ENCODE measurements at regions not wholly inside any gene's neighbourhood (a gene's known extent, or its start where the extent isn't known, plus 50 kb on each side); places are given as distances from the start of the nearest gene placed in this dataset.

- H3K27ac ChIP-seq: no peak overlapping the region
- no peak for TF ChIP-seq CTCF (IDR thresholded peaks at IDR 0.05)
- no peak overlapping the region for H3K4me3 ChIP-seq
- no peaks in the 10 kb centered on the region for H3K4me1 ChIP-seq
- no peaks in the 10 kb centered on the region for H3K27me3 ChIP-seq
- no peak for DNase-seq
- no peaks in the 10 kb centered on the region for H3K36me3 ChIP-seq
- no peak for ATAC-seq
- intact Hi-C loops (cut with DNase I): no loop called here
- H3K9me3 ChIP-seq: peaks cover 22% of the 10 kb centered on the region
These were observed 63.7 kb upstream of the SPINK5 start for GRCh38 chr5:148000036-148000435.

GRCh38 chr5:147998704-147999103, 65.1 kb upstream of the SPINK5 start:
- ATAC-seq: no peak
- H3K27ac ChIP-seq: no peak overlapping the region
- no peak for DNase-seq
- no peaks in the 10 kb centered on the region for H3K4me1 ChIP-seq
- no peaks in the 10 kb centered on the region for H3K27me3 ChIP-seq
- no peak overlapping the region for H3K4me3 ChIP-seq
- TF ChIP-seq CTCF (IDR thresholded peaks at IDR 0.05): no peak
- H3K9me3 ChIP-seq: peaks cover 22% of the 10 kb centered on the region
- H3K36me3 ChIP-seq: no peaks in the 10 kb centered on the region
- intact Hi-C loops (cut with DNase I): no loop called here

- no peak for DNase-seq
- peaks cover 18% of the 10 kb centered on the region for H3K9me3 ChIP-seq
- intact Hi-C loops (cut with DNase I): no loop called here
- no peaks in the 10 kb centered on the region for H3K27me3 ChIP-seq
- ATAC-seq: no peak
- no peak for TF ChIP-seq CTCF (IDR thresholded peaks at IDR 0.05)
- H3K27ac ChIP-seq: no peak overlapping the region
- H3K36me3 ChIP-seq: no peaks in the 10 kb centered on the region
- no peaks in the 10 kb centered on the region for H3K4me1 ChIP-seq
- no peak overlapping the region for H3K4me3 ChIP-seq
These were observed 66.3 kb upstream of the SPINK5 start for GRCh38 chr5:147997486-147997885.

DNA sequence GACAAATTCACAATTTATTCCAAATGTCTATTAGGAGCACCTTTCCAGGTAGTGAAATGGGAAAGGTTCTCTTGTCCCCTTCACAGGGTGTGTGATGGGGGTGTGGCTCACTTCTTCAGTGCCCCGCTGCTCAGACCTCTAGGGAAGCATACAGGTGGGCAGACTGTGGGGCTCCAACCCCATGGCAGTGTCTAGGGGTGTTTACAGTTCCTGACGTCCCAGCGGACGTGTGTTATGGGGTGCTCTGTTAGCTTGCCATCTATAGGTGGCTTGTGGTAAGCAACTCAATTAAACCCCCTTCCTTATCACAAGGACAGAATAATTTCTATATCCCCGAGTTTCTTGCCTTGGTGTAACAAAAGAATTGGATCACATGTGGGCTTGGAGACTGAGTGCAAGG, 67.4 kb upstream of the SPINK5 start:
- no peak for TF ChIP-seq CTCF (IDR thresholded peaks at IDR 0.05)
- Histone ChIP-seq H3K4me3 (no peak overlapping the region), H3K36me3 (no peaks in the 10 kb centered on the region), H3K27me3 (no peaks in the 10 kb centered on the region), H3K4me1 (no peaks in the 10 kb centered on the region), H3K27ac (no peak overlapping the region), H3K9me3 (peaks cover 10% of the 10 kb centered on the region)
- no peak for DNase-seq
- no peak for ATAC-seq
- intact Hi-C loops (cut with DNase I): no loop called here

GRCh38 chr5:147995846-147996245, 67.9 kb upstream of the SPINK5 start:
- H3K9me3 ChIP-seq: peaks cover 4% of the 10 kb centered on the region
- intact Hi-C loops (cut with DNase I): no loop called here
- no peaks in the 10 kb centered on the region for H3K36me3 ChIP-seq
- no peak overlapping the region for H3K27ac ChIP-seq
- no peaks in the 10 kb centered on the region for H3K4me1 ChIP-seq
- no peaks in the 10 kb centered on the region for H3K27me3 ChIP-seq
- ATAC-seq (no peak), DNase-seq (no peak)
- no peak overlapping the region for H3K4me3 ChIP-seq
- TF ChIP-seq CTCF (IDR thresholded peaks at IDR 0.05): no peak

DNA sequence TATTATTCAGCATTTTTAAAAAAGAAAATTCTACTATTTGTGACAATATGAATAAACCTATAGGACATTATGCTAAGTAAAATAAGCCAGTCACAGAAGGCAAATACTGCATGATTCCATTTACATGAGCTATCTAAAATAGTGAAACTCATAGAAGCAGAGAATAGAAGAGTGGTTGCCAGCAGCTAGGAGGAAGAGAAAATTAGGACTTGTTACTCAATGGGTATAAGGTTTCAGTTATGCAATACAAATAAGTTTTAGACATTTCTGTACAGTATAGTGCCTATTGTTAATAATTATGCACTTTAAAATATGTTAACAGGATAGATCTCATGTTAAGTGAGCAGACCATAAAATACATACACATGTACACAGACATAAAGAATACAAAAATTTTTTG, 73.8 kb upstream of the SPINK5 start:
- Histone ChIP-seq H3K4me1 (no peaks in the 10 kb centered on the region), H3K36me3 (no peaks in the 10 kb centered on the region), H3K9me3 (no peaks in the 10 kb centered on the region), H3K4me3 (no peak overlapping the region), H3K27me3 (no peaks in the 10 kb centered on the region), H3K27ac (no peak overlapping the region)
- ATAC-seq (no peak), DNase-seq (no peak)
- no peak for TF ChIP-seq CTCF (IDR thresholded peaks at IDR 0.05)
- intact Hi-C loops (cut with DNase I): no loop called here
